CD4-positive, alpha-beta T cell (primary cell): ENCODE measurements at regions not wholly inside any gene's neighbourhood (a gene's known extent, or its start where the extent isn't known, plus 50 kb on each side); places are given as distances from the start of the nearest gene placed in this dataset.

ENCODE experiments used
- ATAC-seq: fragments of 200-7000 bp; cut with Tn5 transposase; one replicate; pipeline ENCODE4 v1.10.0; 2022; ENCODE audit warnings: mild to moderate bottlenecking; ENCODE audit not compliant: poor library complexity
- CTCF ChIA-PET: fragments of 350-600 bp; sonication (Branson Sonifier 250); formaldehyde crosslinking; loops from one replicate; lab custom pipeline; 2021; ENCODE audit warnings: antibody characterized with exemption, inconsistent platforms; lab: Charles Lee
- POLR2A ChIA-PET: fragments of 350-600 bp; sonication (Branson Sonifier 250); formaldehyde crosslinking; loops from one replicate; lab custom pipeline; 2021; ENCODE audit warnings: antibody characterized with exemption, inconsistent platforms; lab: Charles Lee
- DNase-seq, 14 experiments: peaks; one replicate each; pipeline ENCODE4 v3.0.0-alpha.2; 2013 to 2020; ENCODE audit warnings: mixed read lengths in 2 of 14
- H3K27ac ChIP-seq, 2 donors: one replicate each; pipeline versions ENCODE4 v1.5.1 to v1.7.0; 2013; ENCODE audit warnings: low read length in 2 of 2, low read depth in 1 of 2, mild to moderate bottlenecking in 1 of 2
- H3K27me3 ChIP-seq, 2 experiments: 1 replicate in 1 of 2; 2 replicates in 1 of 2; pipeline versions ENCODE4 v1.6.1 to v1.7.0; 2013; ENCODE audit warnings: low read length in 2 of 2, control low read depth in 1 of 2, mild to moderate bottlenecking in 1 of 2, moderate library complexity in 1 of 2; ENCODE audit not compliant: insufficient read depth in 2 of 2, control insufficient read depth in 1 of 2
- H3K36me3 ChIP-seq: one replicate; pipeline ENCODE4 v1.6.1; 2013; ENCODE audit warnings: low read length, control low read depth; ENCODE audit not compliant: insufficient read depth
- H3K4me1 ChIP-seq: one replicate; pipeline ENCODE4 v1.6.1; 2013; ENCODE audit warnings: low read length, control low read depth; ENCODE audit not compliant: insufficient read depth
- H3K4me3 ChIP-seq: one replicate; pipeline ENCODE4 v1.5.1; 2013; ENCODE audit warnings: mild to moderate bottlenecking, low read length, moderate library complexity
- H3K9me3 ChIP-seq, 2 experiments: 1 replicate in 1 of 2; 2 replicates in 1 of 2; pipeline versions ENCODE4 v1.6.1 to v1.7.0; 2013; ENCODE audit warnings: low read length in 2 of 2, mild to moderate bottlenecking in 2 of 2, control low read depth in 1 of 2, moderate library complexity in 1 of 2; ENCODE audit not compliant: control insufficient read depth in 1 of 2, insufficient read depth in 1 of 2
- H3K27ac Mint-ChIP-seq: one replicate; pipeline ENCODE4 v1.8.0; 2020; ENCODE audit warnings: mixed read lengths
- H3K27me3 Mint-ChIP-seq: one replicate; pipeline ENCODE4 v1.8.0; 2021; ENCODE audit warnings: mixed read lengths
- H3K36me3 Mint-ChIP-seq: one replicate; pipeline ENCODE4 v1.8.0; 2021; ENCODE audit warnings: low read depth, mixed read lengths
- H3K4me1 Mint-ChIP-seq: one replicate; pipeline ENCODE4 v1.8.0; 2021; ENCODE audit warnings: low read depth, mixed read lengths
- H3K4me3 Mint-ChIP-seq: one replicate; pipeline ENCODE4 v1.8.0; 2020; ENCODE audit warnings: mild to moderate bottlenecking, mixed read lengths
- H3K9me3 Mint-ChIP-seq: one replicate; pipeline ENCODE4 v1.8.0; 2020; ENCODE audit warnings: mixed read lengths
- intact Hi-C, 2 experiments: fragments of 100-400 bp; cut with DNase I in 1 of 2; cut with micrococcal nuclease in 1 of 2; formaldehyde crosslinking; loops; one replicate each; pipeline versions ENCODE4 v1.15.1 to v1.9.0; 2023 to 2025; cut with DNase I, micrococcal nuclease
- TF ChIP-seq, protein P1 (sequence below): fragments of 200-600 bp; IDR thresholded peaks from one replicate; pipeline ENCODE4 v1.8.0; 2022; ENCODE audit warnings: antibody characterized with exemption, mild to moderate bottlenecking

DNA sequence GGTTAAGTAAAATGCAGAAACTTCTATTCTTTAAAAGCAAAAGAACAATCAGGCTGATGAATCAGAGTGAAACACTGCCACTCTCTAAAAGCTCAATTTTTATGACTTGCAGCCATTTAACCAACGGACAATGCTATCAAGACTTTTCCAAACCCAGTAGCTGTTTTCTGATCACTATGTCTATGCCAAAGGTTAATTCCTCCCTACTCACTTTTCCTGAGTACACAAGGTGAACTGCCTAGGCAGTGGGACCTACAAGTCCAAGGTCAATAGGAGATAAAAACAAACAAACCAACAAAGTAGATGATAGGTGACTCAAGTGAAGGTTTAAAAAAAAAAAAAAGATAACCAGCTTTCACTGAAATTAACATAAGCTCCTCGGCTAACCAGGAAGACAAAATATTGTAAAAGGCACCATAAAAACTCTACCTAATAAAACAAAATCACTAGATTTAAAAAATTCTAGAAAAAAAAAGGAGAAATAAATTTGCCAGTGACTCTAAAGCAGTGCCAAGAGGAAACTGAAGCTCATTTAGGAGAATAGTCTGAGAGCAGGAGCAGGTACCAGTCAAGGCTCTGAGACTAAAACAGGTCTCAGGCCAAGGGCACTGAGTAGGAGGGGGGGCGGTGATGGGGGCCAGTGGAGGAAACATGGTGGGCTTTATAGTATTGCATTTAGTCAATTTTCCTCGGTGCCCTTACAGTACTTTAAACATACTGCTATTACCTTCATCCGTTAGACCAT lies 134.1 kb upstream of the DLGAP1 start:
- DNase-seq, result no peak
- Mint-ChIP-seq H3K27me3 (no peaks in the 10 kb centered on the region), H3K9me3 (peaks cover 5% of the 10 kb centered on the region), H3K27ac (no peak overlapping the region), H3K36me3 (no peaks in the 10 kb centered on the region), H3K4me1 (no peaks in the 10 kb centered on the region), H3K4me3 (no peak overlapping the region)
- ChIA-PET CTCF (interaction anchor here (1.1 kb wide), 1 partner anchor 9 kb away, joined by 3 read pairs; no protein-coding TSS in a partner anchor), POLR2A (no interaction called here)
- H3K27me3 ChIP-seq, result no peaks in the 10 kb centered on the region
- no peaks in the 10 kb centered on the region for H3K4me1 ChIP-seq
- no peaks in the 10 kb centered on the region for H3K36me3 ChIP-seq
- intact Hi-C loops, result no loop called here
- no peak overlapping the region for H3K27ac ChIP-seq
- TF ChIP-seq, protein P1, sequence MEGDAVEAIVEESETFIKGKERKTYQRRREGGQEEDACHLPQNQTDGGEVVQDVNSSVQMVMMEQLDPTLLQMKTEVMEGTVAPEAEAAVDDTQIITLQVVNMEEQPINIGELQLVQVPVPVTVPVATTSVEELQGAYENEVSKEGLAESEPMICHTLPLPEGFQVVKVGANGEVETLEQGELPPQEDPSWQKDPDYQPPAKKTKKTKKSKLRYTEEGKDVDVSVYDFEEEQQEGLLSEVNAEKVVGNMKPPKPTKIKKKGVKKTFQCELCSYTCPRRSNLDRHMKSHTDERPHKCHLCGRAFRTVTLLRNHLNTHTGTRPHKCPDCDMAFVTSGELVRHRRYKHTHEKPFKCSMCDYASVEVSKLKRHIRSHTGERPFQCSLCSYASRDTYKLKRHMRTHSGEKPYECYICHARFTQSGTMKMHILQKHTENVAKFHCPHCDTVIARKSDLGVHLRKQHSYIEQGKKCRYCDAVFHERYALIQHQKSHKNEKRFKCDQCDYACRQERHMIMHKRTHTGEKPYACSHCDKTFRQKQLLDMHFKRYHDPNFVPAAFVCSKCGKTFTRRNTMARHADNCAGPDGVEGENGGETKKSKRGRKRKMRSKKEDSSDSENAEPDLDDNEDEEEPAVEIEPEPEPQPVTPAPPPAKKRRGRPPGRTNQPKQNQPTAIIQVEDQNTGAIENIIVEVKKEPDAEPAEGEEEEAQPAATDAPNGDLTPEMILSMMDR, result no peak
- ATAC-seq, result no peak
- peaks cover 0 to 8% of the 10 kb centered on the region in 2 experiments for H3K9me3 ChIP-seq
- no peak overlapping the region for H3K4me3 ChIP-seq

DNA sequence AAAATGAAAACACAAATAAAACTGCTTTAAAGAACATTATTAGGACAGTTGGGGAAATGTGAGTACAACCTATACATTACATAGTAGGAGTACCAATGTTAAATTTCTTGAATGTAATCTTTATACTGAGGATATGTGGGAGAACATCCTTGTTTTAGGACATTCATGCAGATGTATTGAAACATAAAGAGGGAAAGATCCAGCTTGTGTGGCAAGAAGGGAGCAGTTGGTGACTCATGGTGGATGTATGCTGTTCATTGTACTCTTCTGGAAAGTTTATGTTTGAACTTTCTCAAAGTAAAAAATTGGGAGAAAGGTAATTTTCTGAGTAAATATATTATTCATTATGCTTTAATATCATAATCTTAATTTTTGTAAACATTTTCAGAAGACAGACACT lies 132.1 kb upstream of the DLGAP1 start:
- no peak for DNase-seq
- no peaks in the 10 kb centered on the region for H3K36me3 ChIP-seq
- Mint-ChIP-seq H3K27me3 (no peaks in the 10 kb centered on the region), H3K4me1 (no peaks in the 10 kb centered on the region), H3K27ac (no peak overlapping the region), H3K4me3 (no peak overlapping the region), H3K9me3 (peaks cover 5% of the 10 kb centered on the region), H3K36me3 (no peaks in the 10 kb centered on the region)
- no peak overlapping the region for H3K27ac ChIP-seq
- ChIA-PET POLR2A (no interaction called here), CTCF (no interaction called here)
- no peaks in the 10 kb centered on the region for H3K4me1 ChIP-seq
- TF ChIP-seq, protein P1, result no peak
- H3K9me3 ChIP-seq, result peaks cover 0 to 8% of the 10 kb centered on the region in 2 experiments
- no peaks in the 10 kb centered on the region for H3K27me3 ChIP-seq
- H3K4me3 ChIP-seq, result no peak overlapping the region
- intact Hi-C loops, result no loop called here
- ATAC-seq, result no peak

DNA sequence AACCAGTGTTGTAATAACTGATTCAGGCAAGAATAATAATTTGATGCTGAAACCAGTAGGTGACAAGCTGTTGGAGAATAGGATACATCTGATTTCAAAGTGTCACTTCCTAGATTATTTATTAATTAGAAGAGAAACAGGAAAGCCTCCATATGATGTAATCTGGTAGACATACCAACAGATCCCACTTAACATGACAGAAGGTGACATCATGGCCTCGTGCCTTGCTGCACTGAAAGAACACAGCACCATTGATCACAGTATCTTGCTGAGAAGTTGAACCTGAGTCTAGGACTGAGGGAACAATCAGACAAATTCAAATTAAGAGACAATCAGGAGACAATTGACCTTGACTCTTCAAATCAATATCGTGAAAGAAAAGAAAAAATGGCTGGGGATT lies 131.6 kb upstream of the DLGAP1 start:
- H3K9me3 Mint-ChIP-seq, result peaks cover 8% of the 10 kb centered on the region
- ChIA-PET CTCF (no interaction called here), POLR2A (no interaction called here)
- no peaks in the 10 kb centered on the region for H3K4me1 ChIP-seq
- no peak overlapping the region for H3K27ac ChIP-seq
- H3K27ac Mint-ChIP-seq, result no peak overlapping the region
- intact Hi-C loops, result no loop called here
- H3K36me3 ChIP-seq, result no peaks in the 10 kb centered on the region
- no peak for DNase-seq
- H3K9me3 ChIP-seq, result peaks cover 0 to 7% of the 10 kb centered on the region in 2 experiments
- H3K4me3 Mint-ChIP-seq, result no peak overlapping the region
- no peak overlapping the region for H3K4me3 ChIP-seq
- ATAC-seq, result no peak
- H3K27me3 Mint-ChIP-seq, result no peaks in the 10 kb centered on the region
- TF ChIP-seq, protein P1, result no peak
- H3K27me3 ChIP-seq, result no peaks in the 10 kb centered on the region
- no peaks in the 10 kb centered on the region for H3K36me3 Mint-ChIP-seq
- no peaks in the 10 kb centered on the region for H3K4me1 Mint-ChIP-seq
